ENCODE measurements at regions not wholly inside any gene's neighbourhood (a gene's known extent, or its start where the extent isn't known, plus 50 kb on each side); places are given as distances from the start of the nearest gene placed in this dataset.

DNA sequence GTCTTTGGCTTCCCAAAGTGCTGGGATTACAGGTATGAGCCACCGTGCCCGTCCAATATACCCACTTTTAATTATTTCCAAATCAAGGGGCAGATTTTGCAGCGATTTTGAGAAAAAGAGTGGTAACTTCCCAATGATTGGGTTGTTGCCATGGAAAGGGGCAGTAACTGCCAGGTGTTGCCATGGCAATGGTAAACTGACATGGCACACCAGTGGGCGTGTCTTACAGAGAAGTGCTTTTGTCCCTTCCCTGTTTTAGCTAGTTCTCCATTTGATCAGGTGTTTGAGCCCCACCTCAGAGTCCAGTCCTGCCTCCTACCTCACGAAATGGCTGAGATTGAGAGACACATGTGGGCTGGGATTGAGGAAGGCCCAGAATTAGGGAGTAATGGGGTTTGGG, 86.3 kb upstream of the IER5L start:
- TF ChIP-seq EZH2 (IDR thresholded peaks at IDR 0.05; ENCODE audit: insufficient read depth, poor library complexity, severe bottlenecking) (no peak), EZH2phosphoT487 (IDR thresholded peaks at IDR 0.05; ENCODE audit: insufficient read depth, low read depth) (no peak)

Data from GM23248 (cell line).